HG03439 (cell line): ENCODE measurements at regions not wholly inside any gene's neighbourhood (a gene's known extent, or its start where the extent isn't known, plus 50 kb on each side); places are given as distances from the start of the nearest gene placed in this dataset.
"Not testable (repeated sequence)": the region's sequence is repeated elsewhere in the genome, so short reads cannot be mapped to it uniquely, and the experiment has no call there.

ENCODE experiments used
- ATAC-seq: cut with Tn5 transposase; IDR thresholded peaks from one replicate; pipeline ENCODE4 v1.9.1; 2021; ENCODE audit warnings: mild to moderate bottlenecking, moderate library complexity; ENCODE audit not compliant: unreplicated experiment

GRCh38 chr21:15199414-15200383 lies 134.9 kb upstream of the NRIP1 start:
- no peak for ATAC-seq

DNA sequence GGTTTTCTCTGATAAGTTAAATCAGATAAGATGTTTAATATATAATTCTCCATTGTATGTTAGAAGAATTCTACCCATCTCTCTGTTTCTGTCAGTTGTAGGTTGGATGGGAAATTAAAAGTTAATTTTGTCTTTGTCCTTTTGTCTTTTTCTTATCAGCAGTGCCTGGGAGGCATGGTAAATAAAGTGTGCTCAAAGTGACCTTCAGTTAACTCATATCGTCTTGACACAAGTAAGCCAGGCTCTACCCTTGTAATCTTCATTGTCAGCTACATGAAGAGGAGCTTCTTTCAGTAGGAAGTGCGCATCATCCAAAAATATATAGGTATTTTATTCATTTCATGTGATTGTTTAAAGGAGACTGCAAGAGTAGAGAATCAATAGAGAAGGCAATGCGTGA lies 138.9 kb upstream of the NRIP1 start:
- ATAC-seq, result no peak

- ATAC-seq, result no peak
These were observed 139.6 kb upstream of the NRIP1 start for GRCh38 chr21:15204140-15204969.

GRCh38 chr21:15204970-15205286 lies 140.1 kb upstream of the NRIP1 start:
- ATAC-seq, result no peak

DNA sequence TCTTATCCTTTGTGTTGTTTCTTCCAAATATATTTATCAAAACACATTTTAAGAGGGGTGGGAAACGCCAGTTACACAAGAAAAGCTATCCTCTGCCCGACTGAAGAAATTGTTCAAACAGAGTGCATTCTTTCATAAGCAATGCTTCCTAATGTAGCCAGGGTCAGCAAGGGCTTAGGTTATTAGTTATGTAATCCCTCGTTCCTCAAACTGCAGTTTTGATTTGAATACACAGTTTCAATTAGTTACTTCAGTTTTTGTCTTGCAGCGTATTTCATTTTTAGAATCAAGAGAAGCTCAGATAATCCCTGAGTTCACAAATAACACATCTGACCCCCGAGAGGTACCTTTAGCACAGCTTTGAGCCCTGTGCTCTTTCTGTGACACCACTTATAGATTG lies 141.7 kb upstream of the NRIP1 start:
- ATAC-seq, result peak; percentile 80

DNA sequence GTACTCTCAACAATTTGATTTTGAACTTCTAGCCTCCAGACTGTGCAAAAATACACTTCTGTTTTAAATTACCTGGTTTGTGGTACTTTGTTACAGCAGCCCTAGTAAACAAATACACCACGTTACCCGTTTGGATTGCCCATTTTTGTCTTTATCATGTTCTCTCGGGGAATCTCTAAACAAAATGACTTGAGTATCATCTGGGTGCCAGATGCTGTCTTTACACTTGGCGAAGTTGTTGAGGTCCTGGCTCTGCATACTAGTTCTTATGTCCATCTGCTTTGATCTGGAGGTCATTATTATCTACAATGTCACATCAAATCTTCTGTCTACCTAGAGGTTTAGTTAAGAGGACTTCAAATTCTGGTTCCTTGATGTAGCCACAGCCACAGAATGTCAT lies 142.4 kb upstream of the NRIP1 start:
- no peak for ATAC-seq

- no peak for ATAC-seq
These were observed 143.0 kb upstream of the NRIP1 start for GRCh38 chr21:15207635-15208370.

GRCh38 chr21:15208786-15209185 lies 144.0 kb upstream of the NRIP1 start:
- ATAC-seq, result no peak

GRCh38 chr21:15209224-15209623 lies 144.4 kb upstream of the NRIP1 start:
- ATAC-seq, result no peak

DNA sequence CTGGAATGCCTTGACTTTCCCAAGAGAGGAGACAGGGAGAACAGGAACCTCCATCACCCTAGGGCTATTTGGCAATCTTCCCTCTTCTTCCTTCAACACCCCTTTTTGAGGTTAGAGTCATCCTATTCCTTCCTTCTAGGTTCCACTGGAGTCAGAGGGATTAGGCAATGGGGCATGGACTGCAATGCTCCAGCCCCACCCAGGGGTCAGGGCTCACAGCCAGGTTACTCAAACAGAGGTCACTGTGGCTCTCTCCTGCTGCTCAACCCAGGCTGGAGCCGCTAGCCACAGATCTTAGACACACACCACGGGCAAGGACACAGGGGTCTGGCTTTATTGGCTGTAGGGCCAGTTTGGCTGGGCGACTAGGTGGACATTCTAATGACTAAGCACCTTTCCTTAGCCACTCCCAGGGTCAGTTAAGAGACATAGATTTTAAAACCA lies 145.5 kb upstream of the NRIP1 start:
- no peak for ATAC-seq

DNA sequence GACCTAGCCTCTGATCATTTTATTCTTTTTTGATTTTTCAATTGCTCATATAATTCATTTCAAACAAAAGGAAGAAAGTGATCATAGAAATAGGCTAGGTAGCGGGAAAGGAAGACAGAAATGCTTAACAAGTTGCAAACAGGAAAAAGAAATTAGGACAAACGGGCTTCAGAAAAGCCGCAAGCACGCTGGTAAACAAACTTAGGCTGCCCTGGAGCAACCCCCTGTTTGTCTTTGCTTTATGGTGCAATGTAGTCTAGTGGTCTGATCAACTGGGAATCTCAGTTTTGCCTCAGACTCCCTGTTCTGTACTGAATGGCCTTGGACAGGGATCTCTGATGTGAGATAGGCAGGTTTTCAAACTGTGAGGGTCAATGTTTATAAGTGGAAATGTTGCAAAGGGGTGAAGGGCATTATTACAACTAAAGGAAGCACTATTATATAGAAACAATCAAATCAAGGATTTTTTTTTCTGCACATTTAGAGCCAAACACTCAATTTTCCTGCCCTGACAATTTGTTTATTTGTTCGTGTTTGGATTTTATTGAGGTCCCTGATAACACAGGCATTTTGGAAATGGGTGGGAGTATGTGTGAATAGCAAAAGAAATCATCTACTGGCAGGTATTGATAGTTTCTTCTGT lies 146.8 kb upstream of the NRIP1 start:
- ATAC-seq, result no peak

GRCh38 chr21:15212206-15212605 lies 147.4 kb upstream of the NRIP1 start:
- ATAC-seq, result no peak

- ATAC-seq, result not testable (repeated sequence)
These were observed 153.7 kb upstream of the NRIP1 start for GRCh38 chr21:15218476-15218875.

GRCh38 chr21:15219039-15219438 lies 154.2 kb upstream of the NRIP1 start:
- no peak for ATAC-seq

DNA sequence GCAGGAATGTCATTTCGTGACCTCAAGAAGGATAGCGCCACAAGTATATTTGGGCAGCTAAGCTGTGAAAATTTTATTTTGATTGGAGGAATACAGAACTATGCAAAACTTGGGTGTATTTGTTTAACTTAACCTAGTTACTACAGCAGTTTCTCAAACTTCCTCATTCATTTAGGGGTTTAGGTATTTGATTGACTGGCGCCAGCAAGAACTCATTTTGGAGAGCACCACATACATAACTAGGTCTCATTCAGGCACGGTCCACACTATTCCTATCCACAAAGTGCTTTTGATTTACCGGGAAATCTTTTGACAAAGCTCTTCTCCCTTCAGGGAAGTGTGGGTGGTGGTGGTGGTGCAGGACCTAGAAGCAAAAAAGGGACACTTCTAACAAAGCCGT lies 155.1 kb upstream of the NRIP1 start:
- no peak for ATAC-seq

DNA sequence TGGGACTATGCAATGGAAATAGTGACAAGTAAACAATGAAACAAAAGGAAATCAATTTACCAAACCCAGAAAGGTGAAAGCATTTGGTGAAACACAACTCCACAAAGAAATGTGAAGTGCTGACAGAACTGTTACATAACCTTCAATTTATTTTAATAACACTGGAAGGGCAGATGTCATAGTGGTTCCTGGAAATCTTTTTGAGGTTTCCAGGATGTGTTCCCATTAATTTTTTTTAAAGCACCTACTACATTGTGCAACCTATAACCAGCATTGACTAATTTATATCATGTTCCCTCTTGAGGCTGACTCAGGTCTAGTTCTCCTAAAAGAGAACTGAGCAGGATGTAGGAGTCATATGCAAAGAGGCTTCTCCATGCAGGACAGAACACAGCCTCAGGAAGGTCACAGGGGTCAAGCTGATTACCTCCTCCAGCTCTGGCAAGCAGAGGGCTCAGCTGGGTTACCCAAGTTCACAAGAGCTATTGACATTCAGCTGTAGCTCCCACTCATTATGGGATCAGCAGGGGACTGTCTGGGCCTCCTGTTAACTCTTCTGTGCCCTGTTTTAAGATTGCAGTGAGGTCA lies 157.1 kb upstream of the NRIP1 start:
- no peak for ATAC-seq

- no peak for ATAC-seq
These were observed 157.9 kb upstream of the NRIP1 start for GRCh38 chr21:15222707-15223106.

- ATAC-seq, result no peak
These were observed 159.7 kb upstream of the NRIP1 start for GRCh38 chr21:15224346-15225086.

DNA sequence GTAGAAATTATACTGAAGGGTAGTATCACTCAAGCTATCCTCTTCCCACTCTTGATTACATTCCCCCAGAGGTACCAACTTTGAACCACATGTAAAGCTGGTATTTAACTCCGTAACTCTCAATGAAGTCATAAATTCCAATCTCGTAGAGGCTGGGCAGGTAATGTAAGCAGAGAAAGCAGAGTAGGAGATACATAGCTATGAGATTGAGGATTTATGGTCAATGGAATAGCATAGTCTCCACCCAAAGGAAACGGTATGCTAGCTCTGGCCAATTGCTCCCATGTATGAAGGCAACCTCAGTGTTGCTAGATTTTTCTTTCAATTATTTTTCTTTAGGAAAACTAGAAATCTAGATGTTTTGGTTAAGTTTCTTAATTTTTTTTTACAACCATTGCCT lies 163.1 kb upstream of the NRIP1 start:
- no peak for ATAC-seq

- ATAC-seq, result no peak
These were observed 164.6 kb upstream of the NRIP1 start for GRCh38 chr21:15229390-15229789.
